IPS-18c (cell line): ENCODE measurements at regions not wholly inside any gene's neighbourhood (a gene's known extent, or its start where the extent isn't known, plus 50 kb on each side); places are given as distances from the start of the nearest gene placed in this dataset.
"Not testable (repeated sequence)": the region's sequence is repeated elsewhere in the genome, so short reads cannot be mapped to it uniquely, and the experiment has no call there.

Source experiments
- H3K4me3 ChIP-seq: 2 replicates; pipeline ENCODE4 v1.7.0; 2013; ENCODE audit warnings: low read depth, mild to moderate bottlenecking, low read length, moderate library complexity; ENCODE audit not compliant: insufficient read depth
- H3K9me3 ChIP-seq: one replicate; pipeline ENCODE4 v1.6.1; 2013; ENCODE audit warnings: mild to moderate bottlenecking, low read length, moderate library complexity; ENCODE audit not compliant: control insufficient read depth, insufficient read depth

GRCh38 chr5:12611132-12611531, 706.9 kb upstream of the CTNND2 start:
- Histone ChIP-seq H3K4me3 (no peak overlapping the region), H3K9me3 (no peaks in the 10 kb centered on the region)

- H3K4me3 ChIP-seq, H3K9me3 ChIP-seq: not testable (repeated sequence)
These were observed 703.6 kb upstream of the CTNND2 start for GRCh38 chr5:12607817-12608216.

GRCh38 chr5:12592228-12592627, 688.0 kb upstream of the CTNND2 start:
- Histone ChIP-seq H3K4me3 (no peak overlapping the region), H3K9me3 (no peaks in the 10 kb centered on the region)

GRCh38 chr5:12586406-12586805, 682.2 kb upstream of the CTNND2 start:
- no peak overlapping the region for H3K4me3 ChIP-seq
- H3K9me3 ChIP-seq = no peaks in the 10 kb centered on the region

GRCh38 chr5:12578803-12579202, 674.6 kb upstream of the CTNND2 start:
- H3K4me3 ChIP-seq = not testable (repeated sequence)

GRCh38 chr5:12576953-12577352, 672.7 kb upstream of the CTNND2 start:
- not testable (repeated sequence) for H3K9me3 ChIP-seq, H3K4me3 ChIP-seq

More at GRCh38 chr5:12578803-12579202, 674.6 kb upstream of the CTNND2 start:
- H3K9me3 ChIP-seq = not testable (repeated sequence)

GRCh38 chr5:12574298-12575093, 670.2 kb upstream of the CTNND2 start:
- not testable (repeated sequence) for H3K4me3 ChIP-seq, H3K9me3 ChIP-seq

GRCh38 chr5:12573916-12574297, 669.7 kb upstream of the CTNND2 start:
- not testable (repeated sequence) for H3K4me3 ChIP-seq, H3K9me3 ChIP-seq

GRCh38 chr5:12570688-12571087, 666.4 kb upstream of the CTNND2 start:
- Histone ChIP-seq H3K4me3 (no peak overlapping the region), H3K9me3 (no peaks in the 10 kb centered on the region)

GRCh38 chr5:12566441-12566840, 662.2 kb upstream of the CTNND2 start:
- H3K9me3 ChIP-seq = no peaks in the 10 kb centered on the region
- no peak overlapping the region for H3K4me3 ChIP-seq

GRCh38 chr5:12557012-12557411, 652.8 kb upstream of the CTNND2 start:
- H3K9me3 ChIP-seq = no peaks in the 10 kb centered on the region
- no peak overlapping the region for H3K4me3 ChIP-seq

GRCh38 chr5:12526113-12526512, 621.9 kb upstream of the CTNND2 start:
- H3K9me3 ChIP-seq = no peaks in the 10 kb centered on the region
- no peak overlapping the region for H3K4me3 ChIP-seq

- H3K9me3 ChIP-seq = no peaks in the 10 kb centered on the region
- no peak overlapping the region for H3K4me3 ChIP-seq
These were observed 617.9 kb upstream of the CTNND2 start for GRCh38 chr5:12522116-12522515.

GRCh38 chr5:12504983-12505382, 600.7 kb upstream of the CTNND2 start:
- not testable (repeated sequence) for H3K9me3 ChIP-seq, H3K4me3 ChIP-seq

- Histone ChIP-seq H3K4me3 (no peak overlapping the region), H3K9me3 (no peaks in the 10 kb centered on the region)
These were observed 583.9 kb upstream of the CTNND2 start for GRCh38 chr5:12488161-12488560.

GRCh38 chr5:12480487-12480886, 576.2 kb upstream of the CTNND2 start:
- H3K4me3 ChIP-seq = no peak overlapping the region
- no peaks in the 10 kb centered on the region for H3K9me3 ChIP-seq

- H3K4me3 ChIP-seq = no peak overlapping the region
- no peaks in the 10 kb centered on the region for H3K9me3 ChIP-seq
These were observed 573.3 kb upstream of the CTNND2 start for GRCh38 chr5:12477554-12477953.

- Histone ChIP-seq H3K9me3 (peaks cover 4% of the 10 kb centered on the region), H3K4me3 (no peak overlapping the region)
These were observed 563.6 kb upstream of the CTNND2 start for GRCh38 chr5:12467799-12468198.
